Left lung (tissue), 4 donors: ENCODE measurements at regions not wholly inside any gene's neighbourhood (a gene's known extent, or its start where the extent isn't known, plus 50 kb on each side); places are given as distances from the start of the nearest gene placed in this dataset.

Source experiments
- ATAC-seq: fragments of 200-7000 bp; cut with Tn5 transposase; one replicate; pipeline ENCODE4 v1.9.1; 2020; ENCODE audit warnings: moderate library complexity
- DNase-seq, 4 donors: peaks; one replicate each; pipeline ENCODE4 v3.0.0-alpha.2; 2013 to 2020
- H3K27ac ChIP-seq, 2 donors: fragments of 200-600 bp; sonication (generic) in 1 of 2; one replicate each; pipeline versions ENCODE4 v1.5.0 to v1.8.0; 2020 to 2021
- H3K27me3 ChIP-seq, 2 donors: fragments of 200-600 bp; sonication (generic) in 1 of 2; one replicate each; pipeline versions ENCODE4 v1.5.0 to v1.8.0; 2020 to 2021
- H3K36me3 ChIP-seq, 2 donors: fragments of 200-600 bp; sonication (generic) in 1 of 2; one replicate each; pipeline versions ENCODE4 v1.5.0 to v1.8.0; 2020 to 2021
- H3K4me1 ChIP-seq, 2 donors: fragments of 200-600 bp; one replicate each; pipeline ENCODE4 v1.8.0; 2021
- H3K4me3 ChIP-seq, 2 donors: fragments of 200-600 bp; sonication (generic) in 1 of 2; one replicate each; pipeline versions ENCODE4 v1.5.0 to v1.8.0; 2020 to 2021; ENCODE audit warnings: mild to moderate bottlenecking in 1 of 2
- H3K9me3 ChIP-seq, 2 donors: fragments of 200-600 bp; sonication (generic) in 1 of 2; one replicate each; pipeline versions ENCODE4 v1.5.0 to v1.8.0; 2020 to 2021
- intact Hi-C, 2 donors: fragments of 100-400 bp; cut with DNase I; formaldehyde crosslinking; loops; one replicate each; pipeline versions ENCODE4 v1.11.2 to v1.14.2; 2022
- TF ChIP-seq, protein P1 (sequence below), 2 donors: fragments of 200-600 bp; sonication (generic) in 1 of 2; IDR thresholded peaks; one replicate each; pipeline versions ENCODE4 v1.5.0 to v1.8.0; 2021; ENCODE audit warnings: antibody characterized with exemption in 2 of 2
- donor health status: DM: no; HTN: yes; CAD: no.
- donor health status: DM: no; HTN: no; CAD: no.

DNA sequence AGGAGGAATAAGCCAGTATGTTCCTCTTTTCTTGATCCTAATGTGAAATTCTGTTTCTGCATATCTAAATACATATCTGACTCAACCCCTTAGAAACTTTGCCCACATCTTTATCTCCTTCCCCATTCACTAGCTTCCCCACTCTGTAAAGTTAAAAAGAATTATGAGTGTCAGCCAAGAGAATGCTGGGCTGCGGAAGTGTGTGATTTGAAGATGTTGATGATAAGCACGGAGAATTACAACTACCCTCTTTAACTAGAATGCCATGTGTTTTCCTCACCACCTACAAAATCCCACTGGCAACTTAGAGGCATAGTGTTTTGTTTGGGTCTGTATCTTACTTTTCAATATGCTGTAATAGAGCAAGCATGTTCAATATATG, 490.4 kb upstream of the FANCL start:
- H3K36me3 ChIP-seq, result no peaks in the 10 kb centered on the region
- H3K9me3 ChIP-seq, result no peaks in the 10 kb centered on the region
- H3K4me3 ChIP-seq, result no peak overlapping the region
- DNase-seq (no peak), ATAC-seq (no peak)
- no peaks in the 10 kb centered on the region for H3K27me3 ChIP-seq
- H3K4me1 ChIP-seq, result no peaks in the 10 kb centered on the region
- intact Hi-C loops, result no loop called here
- H3K27ac ChIP-seq, result no peak overlapping the region
- TF ChIP-seq, protein P1, sequence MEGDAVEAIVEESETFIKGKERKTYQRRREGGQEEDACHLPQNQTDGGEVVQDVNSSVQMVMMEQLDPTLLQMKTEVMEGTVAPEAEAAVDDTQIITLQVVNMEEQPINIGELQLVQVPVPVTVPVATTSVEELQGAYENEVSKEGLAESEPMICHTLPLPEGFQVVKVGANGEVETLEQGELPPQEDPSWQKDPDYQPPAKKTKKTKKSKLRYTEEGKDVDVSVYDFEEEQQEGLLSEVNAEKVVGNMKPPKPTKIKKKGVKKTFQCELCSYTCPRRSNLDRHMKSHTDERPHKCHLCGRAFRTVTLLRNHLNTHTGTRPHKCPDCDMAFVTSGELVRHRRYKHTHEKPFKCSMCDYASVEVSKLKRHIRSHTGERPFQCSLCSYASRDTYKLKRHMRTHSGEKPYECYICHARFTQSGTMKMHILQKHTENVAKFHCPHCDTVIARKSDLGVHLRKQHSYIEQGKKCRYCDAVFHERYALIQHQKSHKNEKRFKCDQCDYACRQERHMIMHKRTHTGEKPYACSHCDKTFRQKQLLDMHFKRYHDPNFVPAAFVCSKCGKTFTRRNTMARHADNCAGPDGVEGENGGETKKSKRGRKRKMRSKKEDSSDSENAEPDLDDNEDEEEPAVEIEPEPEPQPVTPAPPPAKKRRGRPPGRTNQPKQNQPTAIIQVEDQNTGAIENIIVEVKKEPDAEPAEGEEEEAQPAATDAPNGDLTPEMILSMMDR (IDR thresholded peaks at IDR 0.05), result no peak

DNA sequence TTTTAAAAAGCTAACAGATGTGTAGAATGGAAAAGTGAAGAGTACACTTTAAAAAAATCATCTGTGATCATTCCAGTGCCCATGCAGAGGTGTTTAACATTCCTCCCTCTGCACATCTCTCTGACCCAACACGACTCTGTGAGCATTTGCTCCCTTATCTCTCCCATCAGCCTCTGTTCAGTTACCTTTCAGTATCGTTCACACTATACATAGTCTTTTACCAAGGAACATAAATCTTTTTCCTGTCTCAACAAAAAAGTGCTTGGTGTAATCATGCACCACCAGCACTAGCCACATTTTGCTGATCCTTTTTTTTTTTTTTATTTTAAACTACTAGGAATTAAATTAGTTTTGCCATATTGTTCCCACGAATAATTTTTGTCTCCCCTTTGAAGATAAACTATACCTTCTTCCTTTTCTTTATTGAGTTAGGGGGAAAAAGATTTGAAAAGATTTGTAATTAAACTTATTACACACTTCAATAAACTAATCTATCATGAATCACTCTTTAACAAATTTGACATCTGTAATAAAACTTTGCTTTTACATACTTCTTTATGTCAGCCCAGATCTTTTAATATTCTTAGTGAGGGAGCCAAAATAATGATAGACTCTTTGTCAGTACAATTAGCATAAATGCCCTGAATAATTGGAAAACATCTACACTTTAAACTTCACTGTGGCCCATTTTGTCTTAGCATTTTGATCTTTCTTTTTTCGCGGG, 489.8 kb upstream of the FANCL start:
- Histone ChIP-seq H3K4me1 (no peaks in the 10 kb centered on the region), H3K27ac (no peak overlapping the region), H3K4me3 (no peak overlapping the region), H3K36me3 (no peaks in the 10 kb centered on the region), H3K9me3 (no peaks in the 10 kb centered on the region), H3K27me3 (no peaks in the 10 kb centered on the region)
- ATAC-seq (no peak), DNase-seq (no peak)
- TF ChIP-seq, protein P1 (IDR thresholded peaks at IDR 0.05), result no peak
- intact Hi-C loops, result no loop called here

DNA sequence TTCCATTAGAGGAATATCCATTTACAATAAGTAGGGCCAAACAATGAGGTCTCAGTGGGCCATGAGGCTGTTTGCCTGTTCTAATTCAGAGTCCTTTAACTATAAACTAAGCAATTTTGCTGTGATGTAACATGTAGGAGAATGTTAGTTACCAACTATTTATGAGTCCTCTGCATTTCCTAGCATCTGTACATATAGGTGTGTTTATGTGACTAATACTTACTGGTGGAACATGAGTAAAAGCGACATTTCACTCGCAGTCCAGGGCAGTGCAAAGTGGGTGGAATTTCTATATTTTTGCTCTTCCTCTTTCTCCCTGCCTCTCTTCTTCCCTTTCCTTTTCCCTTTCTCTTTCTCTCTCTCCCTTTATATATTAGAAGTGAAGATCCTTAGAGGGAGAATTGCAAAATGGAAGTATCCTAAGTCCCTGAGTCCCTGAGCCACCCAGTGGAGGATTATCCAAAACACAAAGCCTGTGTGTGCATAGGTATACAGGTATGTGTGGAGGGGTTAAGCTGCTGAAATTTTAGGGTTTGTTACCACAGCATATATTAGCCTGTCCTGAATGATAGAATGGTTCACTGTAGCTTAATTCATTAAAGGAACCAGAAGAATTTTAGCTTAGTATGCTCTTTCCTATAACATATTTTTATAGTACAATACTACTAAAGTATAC, 487.0 kb upstream of the FANCL start:
- Histone ChIP-seq H3K27ac (no peak overlapping the region), H3K27me3 (no peaks in the 10 kb centered on the region), H3K36me3 (no peaks in the 10 kb centered on the region), H3K4me3 (no peak overlapping the region), H3K9me3 (no peaks in the 10 kb centered on the region), H3K4me1 (no peaks in the 10 kb centered on the region)
- TF ChIP-seq, protein P1 (IDR thresholded peaks at IDR 0.05), result no peak
- intact Hi-C loops, result no loop called here
- DNase-seq (no peak), ATAC-seq (no peak)

DNA sequence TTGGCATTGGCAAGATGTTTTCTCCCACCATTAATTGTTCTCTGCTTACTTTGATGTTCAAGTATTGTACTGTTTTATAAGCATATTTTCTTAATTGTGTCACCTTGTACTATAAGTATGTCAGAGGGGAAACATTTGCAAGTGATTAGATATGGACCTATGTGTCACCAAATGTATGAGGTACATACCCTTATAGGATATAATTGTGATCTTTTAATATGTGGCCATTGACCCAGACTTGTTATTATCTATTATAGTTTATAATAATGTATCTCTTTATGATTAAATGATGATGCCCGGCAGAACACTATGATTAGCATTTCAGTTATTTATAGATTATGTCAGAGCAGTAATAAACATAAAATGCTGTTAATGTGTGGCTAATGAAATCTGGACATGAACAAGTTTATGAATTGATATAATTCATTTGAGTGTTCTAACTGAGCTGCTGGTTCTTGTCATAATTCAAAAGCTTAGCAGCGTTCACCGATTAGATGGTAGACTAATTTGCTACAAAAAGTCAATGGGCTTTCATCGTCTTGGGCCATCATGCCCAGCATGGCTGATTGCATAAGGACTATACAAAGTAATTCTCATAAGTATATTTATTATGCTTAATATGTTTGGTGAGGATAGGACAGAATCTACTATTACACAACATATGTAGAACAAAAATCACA, 480.9 kb upstream of the FANCL start:
- TF ChIP-seq, protein P1 (IDR thresholded peaks at IDR 0.05), result no peak
- Histone ChIP-seq H3K4me1 (no peaks in the 10 kb centered on the region), H3K9me3 (no peaks in the 10 kb centered on the region), H3K27ac (no peak overlapping the region), H3K36me3 (no peaks in the 10 kb centered on the region), H3K27me3 (no peaks in the 10 kb centered on the region), H3K4me3 (no peak overlapping the region)
- no peak for ATAC-seq
- no peak for DNase-seq
- intact Hi-C loops, result no loop called here
